Motor neuron (in vitro differentiated cells): ENCODE measurements at regions not wholly inside any gene's neighbourhood (a gene's known extent, or its start where the extent isn't known, plus 50 kb on each side); places are given as distances from the start of the nearest gene placed in this dataset.

Experiments used
- ATAC-seq, 8 experiments: fragments of 200-7000 bp; cut with Tn5 transposase; replicated peaks in 6 of 8; 2 replicates each; pipeline ENCODE4 v1.8.0; 2021; ENCODE audit warnings: mild to moderate bottlenecking in 8 of 8, moderate library complexity in 8 of 8
- H3K27ac ChIP-seq, 2 donors: fragments of 250-450 bp; sonication (Bioruptor Pico); 2 replicates each; pipeline ENCODE4 v1.9.0; 2021; ENCODE audit warnings: antibody characterized with exemption in 2 of 2, mild to moderate bottlenecking in 2 of 2, moderate library complexity in 1 of 2
- H3K4me1 ChIP-seq, 2 donors: fragments of 250-450 bp; sonication (Bioruptor Pico); replicated peaks in 1 of 2; 2 replicates each; pipeline ENCODE4 v1.6.1; 2021; ENCODE audit warnings: antibody characterized with exemption in 2 of 2, mild to moderate bottlenecking in 2 of 2, moderate library complexity in 1 of 2
- H3K4me3 ChIP-seq, 5 donors: fragments of 250-450 bp; sonication (Bioruptor Pico); 2 replicates each; pipeline ENCODE4 v1.9.0; 2021; ENCODE audit warnings: antibody characterized with exemption in 5 of 5, mild to moderate bottlenecking in 5 of 5, moderate library complexity in 4 of 5
- WGBS, 10 experiments: fragments of 450-650 bp; shearing (Covaris generic); methylation state at CpG; one replicate each; pipeline ENCODE4 v1.0.0; 2022; 5-methylcytosine and 5-hydroxymethylcytosine counted together
- in situ Hi-C, 9 experiments: fragments of 400-800 bp; cut with MboI; loops; one replicate each; pipeline ENCODE4 v1.15.0; 2021; ENCODE audit warnings: low sequenced_read_pairs in 9 of 9, low pct_unique_long_range_greater_than_20kb in 2 of 9; ENCODE audit not compliant: unreplicated experiment in 9 of 9

GRCh38 chr2:217387776-217388387 is 528.0 kb upstream of the TNP1 start:
- peak in 4 of 8 experiments; percentile 43 to 99 (median 57) for ATAC-seq
- in situ Hi-C loops: no loop called here
- H3K4me3 ChIP-seq: no peak overlapping the region
- H3K27ac ChIP-seq: no peak overlapping the region
- no peaks in the 10 kb centered on the region for H3K4me1 ChIP-seq
- WGBS, 10 experiments: 60 to 96% (median 80%) methylated on average over 1 to 4 of the region's 4 CpGs; no CpG with 5 or more reads in 3 of the 10 experiments

- in situ Hi-C loops: no loop called here
- no peak for ATAC-seq
- H3K4me3 ChIP-seq: no peak overlapping the region
- 48 to 67% (median 57%) methylated on average over 2 to 3 of the region's 3 CpGs; no CpG with 5 or more reads in 3 of the 10 experiments for WGBS, 10 experiments
- no peaks in the 10 kb centered on the region for H3K4me1 ChIP-seq
- no peak overlapping the region for H3K27ac ChIP-seq
These were observed 526.2 kb upstream of the TNP1 start for GRCh38 chr2:217386041-217386440.

- ATAC-seq: no peak
- Histone ChIP-seq H3K4me1 (no peaks in the 10 kb centered on the region), H3K27ac (no peak overlapping the region), H3K4me3 (no peak overlapping the region)
- WGBS, 10 experiments: 40 to 100% (median 87%) methylated on average over 1 to 3 of the region's 4 CpGs; no CpG with 5 or more reads in 4 of the 10 experiments
- in situ Hi-C loops: no loop called here
These were observed 523.8 kb upstream of the TNP1 start for GRCh38 chr2:217383620-217384019.

- Histone ChIP-seq H3K27ac (no peak overlapping the region), H3K4me3 (no peak overlapping the region), H3K4me1 (no peaks in the 10 kb centered on the region)
- WGBS, 10 experiments: 37 to 100% (median 87%) methylated on average over 2 to 5 of the region's 5 CpGs
- in situ Hi-C loops: no loop called here
- no peak for ATAC-seq
These were observed 522.9 kb upstream of the TNP1 start for GRCh38 chr2:217382794-217383193.

GRCh38 chr2:217379807-217380206 is 519.9 kb upstream of the TNP1 start:
- 94 to 100% (median 100%) methylated on average over 1 to 6 of the region's 6 CpGs; no CpG with 5 or more reads in 2 of the 10 experiments for WGBS, 10 experiments
- H3K27ac ChIP-seq: no peak overlapping the region
- H3K4me3 ChIP-seq: no peak overlapping the region
- H3K4me1 ChIP-seq: no peaks in the 10 kb centered on the region
- in situ Hi-C loops: no loop called here
- no peak for ATAC-seq

- H3K27ac ChIP-seq: no peak overlapping the region
- peaks cover 0 to 5% of the 10 kb centered on the region in 2 donors for H3K4me1 ChIP-seq
- H3K4me3 ChIP-seq: no peak overlapping the region
- WGBS, 10 experiments: 90 to 100% (median 100%) methylated on average over 2 of the region's 2 CpGs; no CpG with 5 or more reads in 3 of the 10 experiments
- no peak for ATAC-seq
- in situ Hi-C loops: no loop called here
These were observed 512.9 kb upstream of the TNP1 start for GRCh38 chr2:217372794-217373193.

GRCh38 chr2:217371781-217372213 is 511.9 kb upstream of the TNP1 start:
- H3K27ac ChIP-seq: no peak overlapping the region
- in situ Hi-C loops: no loop called here
- WGBS, 10 experiments: 60 to 90% (median 78%) methylated on average over 2 to 9 of the region's 9 CpGs; no CpG with 5 or more reads in 2 of the 10 experiments

GRCh38 chr2:217370391-217370790 is 510.5 kb upstream of the TNP1 start:
- ATAC-seq: peak in 2 of 8 experiments; percentile 31 to 51
- Histone ChIP-seq H3K4me3 (no peak overlapping the region), H3K27ac (no peak overlapping the region), H3K4me1 (peaks cover 0 to 16% of the 10 kb centered on the region in 2 donors)
- WGBS, 10 experiments: 0 to 94% (median 82%) methylated on average over 1 to 5 of the region's 5 CpGs; no CpG with 5 or more reads in 4 of the 10 experiments
- in situ Hi-C loops: no loop called here

More at GRCh38 chr2:217371781-217372213, 511.9 kb upstream of the TNP1 start:
- Histone ChIP-seq H3K4me1 (peaks cover 0 to 12% of the 10 kb centered on the region in 2 donors), H3K4me3 (no peak overlapping the region)
- peak in 1 of 8 experiments; percentile 25 for ATAC-seq

GRCh38 chr2:217367464-217367863 is 507.6 kb upstream of the TNP1 start:
- H3K4me3 ChIP-seq: no peak overlapping the region
- in situ Hi-C loops: no loop called here
- H3K27ac ChIP-seq: no peak overlapping the region
- WGBS, 10 experiments: 29 to 100% (median 79%) methylated on average over 1 to 4 of the region's 4 CpGs; no CpG with 5 or more reads in 1 of the 10 experiments
- peaks cover 0 to 16% of the 10 kb centered on the region in 2 donors for H3K4me1 ChIP-seq
- no peak for ATAC-seq

GRCh38 chr2:217366966-217367365 is 507.1 kb upstream of the TNP1 start:
- in situ Hi-C loops: no loop called here
- Histone ChIP-seq H3K27ac (no peak overlapping the region), H3K4me1 (peaks cover 0 to 11% of the 10 kb centered on the region in 2 donors), H3K4me3 (no peak overlapping the region)
- 0 to 92% (median 75%) methylated on average over 1 to 4 of the region's 4 CpGs for WGBS, 10 experiments
- no peak for ATAC-seq

GRCh38 chr2:217366266-217366895 is 506.5 kb upstream of the TNP1 start:
- peak in 1 of 8 experiments; percentile 13 for ATAC-seq
- 21 to 85% (median 44%) methylated on average over 2 to 4 of the region's 4 CpGs; no CpG with 5 or more reads in 4 of the 10 experiments for WGBS, 10 experiments
- Histone ChIP-seq H3K4me1 (peaks cover 0 to 11% of the 10 kb centered on the region in 2 donors), H3K4me3 (no peak overlapping the region), H3K27ac (no peak overlapping the region)
- in situ Hi-C loops: no loop called here

GRCh38 chr2:217365656-217366055 is 505.8 kb upstream of the TNP1 start:
- Histone ChIP-seq H3K4me1 (peaks cover 2 to 16% of the 10 kb centered on the region in 2 donors), H3K4me3 (no peak overlapping the region), H3K27ac (no peak overlapping the region)
- in situ Hi-C loops: no loop called here
- WGBS, 10 experiments: 41 to 100% (median 88%) methylated on average over 1 to 3 of the region's 3 CpGs; no CpG with 5 or more reads in 2 of the 10 experiments
- ATAC-seq: no peak

- no peak overlapping the region for H3K4me3 ChIP-seq
- no peak overlapping the region for H3K27ac ChIP-seq
- in situ Hi-C loops: no loop called here
- H3K4me1 ChIP-seq: peaks cover 6 to 19% of the 10 kb centered on the region in 2 donors
- ATAC-seq: no peak
These were observed 504.4 kb upstream of the TNP1 start for GRCh38 chr2:217364224-217364623.
